ENCODE measurements at regions not wholly inside any gene's neighbourhood (a gene's known extent, or its start where the extent isn't known, plus 50 kb on each side); places are given as distances from the start of the nearest gene placed in this dataset.

DNA sequence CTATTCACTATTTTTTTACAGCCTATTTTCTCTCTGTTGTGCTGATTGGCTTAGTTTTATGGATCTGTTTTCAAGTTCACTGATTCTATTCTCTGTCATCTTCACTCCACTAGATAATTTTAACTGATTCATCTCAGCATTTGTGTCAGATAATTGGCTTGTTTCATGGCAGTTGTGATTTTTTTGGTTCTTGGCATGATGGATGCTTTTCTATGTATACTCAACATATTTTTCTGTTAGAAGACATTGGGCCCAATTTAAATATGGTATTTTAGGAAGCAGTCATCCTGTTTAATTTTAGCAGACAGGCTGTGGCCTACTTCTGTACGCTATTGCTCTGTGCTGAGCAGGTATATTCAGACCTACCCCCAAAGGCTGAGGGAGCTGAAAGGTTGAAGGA, 1865.3 kb upstream of the ACO1 start:
- TF ChIP-seq, protein P1, sequence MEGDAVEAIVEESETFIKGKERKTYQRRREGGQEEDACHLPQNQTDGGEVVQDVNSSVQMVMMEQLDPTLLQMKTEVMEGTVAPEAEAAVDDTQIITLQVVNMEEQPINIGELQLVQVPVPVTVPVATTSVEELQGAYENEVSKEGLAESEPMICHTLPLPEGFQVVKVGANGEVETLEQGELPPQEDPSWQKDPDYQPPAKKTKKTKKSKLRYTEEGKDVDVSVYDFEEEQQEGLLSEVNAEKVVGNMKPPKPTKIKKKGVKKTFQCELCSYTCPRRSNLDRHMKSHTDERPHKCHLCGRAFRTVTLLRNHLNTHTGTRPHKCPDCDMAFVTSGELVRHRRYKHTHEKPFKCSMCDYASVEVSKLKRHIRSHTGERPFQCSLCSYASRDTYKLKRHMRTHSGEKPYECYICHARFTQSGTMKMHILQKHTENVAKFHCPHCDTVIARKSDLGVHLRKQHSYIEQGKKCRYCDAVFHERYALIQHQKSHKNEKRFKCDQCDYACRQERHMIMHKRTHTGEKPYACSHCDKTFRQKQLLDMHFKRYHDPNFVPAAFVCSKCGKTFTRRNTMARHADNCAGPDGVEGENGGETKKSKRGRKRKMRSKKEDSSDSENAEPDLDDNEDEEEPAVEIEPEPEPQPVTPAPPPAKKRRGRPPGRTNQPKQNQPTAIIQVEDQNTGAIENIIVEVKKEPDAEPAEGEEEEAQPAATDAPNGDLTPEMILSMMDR (IDR thresholded peaks at IDR 0.05; ENCODE audit: low read length): no peak
- no peak for TF ChIP-seq EZH2 (IDR thresholded peaks at IDR 0.05; ENCODE audit: borderline replicate concordance, low read length)
